Activated effector memory CD4-positive, alpha-beta T cell treated with Interleukin-2 at 50 U/mL for 16 hours (primary cell): ENCODE measurements at regions not wholly inside any gene's neighbourhood (a gene's known extent, or its start where the extent isn't known, plus 50 kb on each side); places are given as distances from the start of the nearest gene placed in this dataset.
"Not testable (repeated sequence)": the region's sequence is repeated elsewhere in the genome, so short reads cannot be mapped to it uniquely, and the experiment has no call there.

ENCODE experiments used
- DNase-seq: peaks from one replicate; pipeline ENCODE4 v3.0.0-alpha.2; 2020

DNA sequence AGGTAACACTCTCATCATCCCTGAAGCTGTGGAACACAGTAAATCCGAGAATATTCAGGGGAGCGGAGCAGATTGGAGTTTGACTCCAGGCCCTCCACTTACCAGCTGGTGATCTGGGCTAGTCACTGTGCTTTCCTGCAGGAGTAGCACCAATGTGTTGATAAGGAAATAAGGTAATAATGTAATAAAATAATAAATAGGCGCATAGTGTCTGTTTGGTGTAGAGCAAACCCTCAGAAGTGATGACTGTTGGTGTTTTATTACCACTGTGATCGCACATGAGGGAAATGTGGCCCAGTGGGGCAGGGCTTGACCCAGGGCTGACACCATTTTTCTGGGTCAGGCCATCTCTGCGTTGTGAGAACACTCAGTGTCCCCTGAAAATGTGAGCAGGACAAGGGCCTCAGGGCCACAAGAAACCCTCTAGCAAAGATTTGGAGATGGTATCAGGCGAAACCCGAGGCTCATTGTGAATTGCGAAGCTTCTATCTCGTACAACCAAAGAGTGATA lies 563.9 kb upstream of the B3GAT1 start:
- no peak for DNase-seq

DNA sequence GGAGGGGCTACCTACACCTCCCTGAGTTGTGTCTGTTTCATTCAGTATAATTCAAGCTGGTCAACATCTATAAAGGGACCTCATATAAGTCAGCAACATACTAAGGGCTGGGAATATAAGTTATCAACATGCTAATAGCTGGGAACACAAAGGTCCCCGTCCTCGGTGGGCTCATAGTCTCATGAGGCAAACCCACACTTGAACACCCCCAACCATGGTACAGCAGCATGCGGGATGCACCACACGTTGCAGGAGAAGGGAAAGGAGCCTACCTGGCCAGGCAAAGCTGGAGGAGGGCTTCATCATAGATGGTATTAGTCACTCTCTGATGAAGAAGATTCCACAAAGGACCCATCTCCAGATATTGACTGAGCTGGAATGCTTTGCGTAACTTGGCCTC lies 561.8 kb upstream of the B3GAT1 start:
- DNase-seq = no peak

DNA sequence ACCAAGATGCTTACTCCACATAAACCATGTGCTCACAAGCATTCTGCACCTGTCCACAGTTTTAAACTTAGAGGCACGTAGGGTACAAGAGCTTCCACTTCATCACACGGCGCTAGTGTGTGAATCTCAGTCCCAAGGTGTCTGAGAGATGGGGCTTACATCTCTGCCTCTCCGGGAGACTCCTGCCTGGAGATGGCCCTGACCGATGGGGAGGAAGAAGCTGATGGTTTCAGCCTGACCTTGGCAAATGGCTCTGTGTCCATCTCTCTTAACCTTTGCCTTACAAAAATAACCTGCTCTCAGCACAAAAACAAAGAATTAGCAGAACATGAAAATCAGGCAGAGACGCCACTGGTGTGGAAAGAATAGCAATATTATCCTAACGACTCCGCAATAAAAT lies 559.3 kb upstream of the B3GAT1 start:
- DNase-seq = no peak

GRCh38 chr11:134967746-134968145 lies 555.7 kb upstream of the B3GAT1 start:
- no peak for DNase-seq

DNA sequence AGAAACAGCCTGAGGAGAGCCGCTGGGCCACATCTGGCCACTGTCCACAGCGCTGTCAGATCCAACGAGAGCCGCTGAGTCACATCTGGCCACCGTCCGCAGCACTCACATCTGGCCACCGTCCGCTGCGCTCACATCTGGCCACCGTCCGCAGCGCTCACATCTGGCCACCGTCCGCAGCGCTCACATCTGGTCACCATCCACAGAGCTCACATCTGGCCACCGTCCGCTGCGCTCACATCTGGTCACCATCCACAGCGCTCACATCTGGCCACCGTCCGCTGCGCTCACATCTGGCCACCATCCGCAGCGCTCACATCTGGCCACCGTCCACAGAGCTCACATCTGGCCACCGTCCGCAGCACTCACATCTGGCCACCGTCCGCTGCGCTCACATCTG lies 549.3 kb upstream of the B3GAT1 start:
- DNase-seq = not testable (repeated sequence)

GRCh38 chr11:134958870-134959269 lies 546.8 kb upstream of the B3GAT1 start:
- DNase-seq = no peak

DNA sequence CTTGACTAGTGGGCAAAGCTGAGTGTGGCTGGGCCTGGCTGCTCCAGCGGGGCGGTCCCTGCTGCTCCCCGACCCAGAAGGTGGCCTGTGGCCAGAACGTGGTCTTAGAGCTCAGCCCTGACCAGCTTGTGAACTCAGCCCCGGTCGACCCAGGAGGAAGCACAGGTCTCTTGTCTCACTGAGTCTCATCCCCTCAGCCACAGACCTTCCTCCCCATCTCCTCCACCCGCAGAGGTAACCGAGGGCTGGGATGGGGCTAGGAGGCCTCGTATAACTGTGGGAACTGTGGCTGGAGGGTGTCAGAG lies 546.2 kb upstream of the B3GAT1 start:
- DNase-seq = no peak

- DNase-seq = no peak
Observed at GRCh38 chr11:134957540-134958335, 545.7 kb upstream of the B3GAT1 start.

DNA sequence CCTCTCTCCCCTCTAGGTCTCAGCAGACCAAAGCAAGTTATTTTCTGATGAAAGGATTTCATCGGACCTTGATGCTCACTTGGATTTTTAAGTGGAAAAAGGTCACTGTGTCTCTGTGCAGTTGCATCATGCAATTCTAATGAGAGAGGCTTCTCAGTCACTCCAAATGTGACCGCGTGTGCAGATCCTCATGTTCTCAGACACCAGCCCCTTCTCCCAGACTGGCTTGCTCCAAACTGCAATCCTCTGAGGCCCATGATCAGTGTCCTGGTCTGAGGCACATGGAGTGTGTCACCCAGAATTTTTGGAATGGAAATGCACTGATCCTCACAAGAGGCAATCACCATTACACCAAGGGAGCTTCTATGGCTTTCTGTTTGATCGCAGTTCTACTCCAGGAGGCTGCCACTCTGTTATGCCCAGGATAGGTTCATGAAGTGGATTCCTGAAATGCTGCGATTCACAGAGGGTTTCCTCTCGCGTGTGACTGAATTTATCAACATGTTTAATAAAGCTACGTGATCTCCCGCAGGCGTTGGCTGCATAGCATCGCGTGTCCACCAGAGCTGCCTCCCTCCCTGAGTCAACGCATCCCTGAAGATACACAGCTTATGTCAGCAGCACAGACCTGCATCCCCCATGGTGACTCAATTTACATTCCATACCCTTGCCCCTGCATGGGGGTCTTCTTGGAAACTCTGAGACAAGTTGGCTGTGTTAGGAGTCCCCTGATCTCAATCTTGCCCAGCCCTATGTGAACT lies 544.6 kb upstream of the B3GAT1 start:
- no peak for DNase-seq

DNA sequence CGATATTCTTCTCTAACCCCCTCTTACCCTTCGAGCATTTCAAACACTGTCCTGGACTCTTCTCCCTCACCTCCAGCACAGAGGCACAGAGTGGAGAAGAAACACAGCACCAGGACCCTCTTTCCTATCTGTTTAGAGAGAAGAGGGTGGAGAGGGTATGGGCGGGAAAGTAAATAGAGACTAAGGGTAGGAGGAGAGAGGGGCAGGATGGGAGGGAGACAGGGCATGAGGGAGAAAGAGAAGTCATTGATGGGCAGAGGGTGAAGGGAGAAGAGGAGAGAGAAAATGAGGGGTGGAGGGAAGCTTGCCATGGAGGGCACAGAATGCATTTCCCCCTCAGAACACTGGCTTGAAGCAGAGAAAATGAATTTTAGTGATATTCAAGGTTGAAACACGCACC lies 543.9 kb upstream of the B3GAT1 start:
- DNase-seq = not testable (repeated sequence)

- no peak for DNase-seq
Observed at GRCh38 chr11:134955281-134955680, 543.2 kb upstream of the B3GAT1 start.

DNA sequence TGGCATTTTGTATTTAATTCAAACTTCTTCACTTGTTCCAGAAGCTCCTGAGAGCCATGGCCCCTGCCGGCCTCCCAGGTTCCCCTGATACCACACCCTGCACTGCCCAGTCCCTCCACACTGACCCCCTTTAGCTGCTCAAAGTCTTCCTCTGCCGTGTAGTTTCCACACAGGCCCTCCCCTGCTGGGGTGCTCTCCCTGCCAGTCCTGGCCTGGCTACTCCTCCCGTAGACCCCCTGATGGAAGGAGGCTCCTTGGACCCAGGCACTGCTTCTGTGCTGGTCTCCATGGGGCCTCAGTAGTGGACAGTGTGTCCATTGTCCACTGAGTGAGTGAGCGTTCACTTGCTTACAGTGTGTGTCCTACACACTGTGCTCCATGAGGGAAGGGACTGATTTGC lies 542.4 kb upstream of the B3GAT1 start:
- not testable (repeated sequence) for DNase-seq

DNA sequence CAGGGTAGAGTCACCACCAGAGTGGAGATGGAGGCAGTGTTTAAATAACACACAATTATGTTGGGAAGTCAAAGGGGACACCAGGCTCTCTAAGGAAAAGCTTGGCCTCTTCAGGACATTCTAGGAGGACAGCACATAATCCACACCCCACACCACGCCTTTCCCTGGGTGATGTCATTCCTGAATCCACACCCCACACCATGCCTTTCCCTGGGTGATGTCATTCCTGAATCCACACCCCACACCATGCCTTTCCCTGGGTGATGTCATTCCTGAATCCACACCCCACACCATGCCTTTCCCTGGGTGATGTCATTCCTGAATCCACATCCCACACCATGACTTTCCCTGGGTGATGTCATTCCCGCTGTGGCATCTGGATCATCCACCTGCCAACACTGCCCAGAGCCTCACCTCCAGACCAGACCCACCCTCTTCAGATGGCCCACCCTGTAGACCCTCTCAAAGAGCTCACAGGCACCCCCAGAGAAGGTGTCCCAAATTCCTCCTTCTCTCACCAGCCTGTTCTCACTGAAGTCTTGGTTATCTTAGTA lies 541.5 kb upstream of the B3GAT1 start:
- DNase-seq = not testable (repeated sequence)

GRCh38 chr11:134951305-134951700 lies 539.3 kb upstream of the B3GAT1 start:
- no peak for DNase-seq

DNA sequence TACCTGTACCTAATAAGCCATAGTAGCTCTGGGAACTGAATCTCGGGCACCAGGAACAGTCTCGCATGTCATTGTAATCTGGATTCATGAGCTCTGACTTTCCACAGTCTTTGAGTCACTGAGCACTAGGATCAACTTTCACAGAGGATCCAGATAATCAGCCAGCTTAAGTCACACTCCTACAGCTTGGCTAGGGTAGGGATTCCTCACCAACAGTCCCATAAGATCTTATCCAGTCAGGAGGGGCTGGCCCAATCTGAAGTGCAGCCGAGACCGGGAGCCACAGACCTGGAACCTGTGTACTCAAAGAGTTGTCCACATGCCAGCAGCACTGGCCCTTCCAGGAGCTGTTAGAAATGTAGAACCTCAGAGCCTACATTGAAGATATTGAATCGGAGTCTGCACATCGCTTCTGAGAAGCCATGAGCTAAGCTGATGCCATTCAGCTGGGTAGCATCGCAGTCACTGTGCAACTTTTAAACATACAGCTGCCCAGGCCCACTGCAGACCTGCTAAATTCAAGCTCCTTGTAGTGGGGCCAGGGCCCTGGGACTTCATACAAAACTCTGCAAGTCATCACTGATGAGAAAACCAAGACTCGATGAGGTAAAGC lies 538.8 kb upstream of the B3GAT1 start:
- DNase-seq = no peak

DNA sequence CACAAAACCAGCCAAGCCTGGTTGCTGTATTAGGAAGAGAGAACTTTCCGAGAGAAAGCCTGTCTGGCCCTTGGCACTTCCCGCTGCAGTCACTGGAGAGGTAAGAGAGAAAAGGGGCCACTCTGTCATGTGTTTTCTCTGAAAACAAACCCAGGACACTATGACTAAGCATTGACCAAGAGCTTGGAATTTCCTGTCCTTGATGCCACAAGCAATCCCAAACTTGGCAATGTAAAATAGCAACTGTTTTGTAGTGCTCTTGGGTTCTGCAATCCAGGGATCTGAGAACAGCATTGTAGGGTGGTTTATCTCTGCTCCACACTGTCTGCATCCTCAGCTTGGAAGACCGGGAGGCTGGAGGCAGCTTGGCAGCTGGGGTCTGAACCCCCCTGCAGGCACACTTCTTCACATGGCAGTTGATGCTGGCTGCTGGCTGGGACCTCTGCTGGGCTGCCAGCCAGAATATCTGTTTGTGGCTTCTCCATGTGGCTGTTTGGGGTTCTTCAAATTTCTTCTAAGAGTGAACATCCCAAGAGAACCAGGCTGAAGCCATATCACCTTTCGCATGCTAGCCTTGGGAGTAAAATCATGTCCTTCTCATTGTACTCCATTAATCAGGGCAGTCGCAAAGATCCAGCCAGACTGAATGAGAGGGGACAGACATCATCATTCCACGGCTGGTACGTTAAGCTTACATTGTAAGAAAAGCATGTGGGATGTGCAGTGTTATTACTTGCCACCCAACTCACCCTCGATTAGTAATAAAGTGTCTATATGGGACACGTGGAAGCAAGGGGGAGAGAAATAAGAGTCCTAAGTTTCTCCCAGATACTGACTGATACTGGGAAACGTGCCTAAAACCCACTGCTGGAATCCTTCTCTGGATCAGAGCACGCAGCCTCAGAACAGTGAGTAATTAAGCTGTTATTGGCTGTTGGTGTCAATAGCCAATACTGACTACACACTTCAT lies 537.4 kb upstream of the B3GAT1 start:
- DNase-seq = no peak

- no peak for DNase-seq
Observed at GRCh38 chr11:134947556-134947955, 535.5 kb upstream of the B3GAT1 start.

- no peak for DNase-seq
Observed at GRCh38 chr11:134945993-134946392, 534.0 kb upstream of the B3GAT1 start.

DNA sequence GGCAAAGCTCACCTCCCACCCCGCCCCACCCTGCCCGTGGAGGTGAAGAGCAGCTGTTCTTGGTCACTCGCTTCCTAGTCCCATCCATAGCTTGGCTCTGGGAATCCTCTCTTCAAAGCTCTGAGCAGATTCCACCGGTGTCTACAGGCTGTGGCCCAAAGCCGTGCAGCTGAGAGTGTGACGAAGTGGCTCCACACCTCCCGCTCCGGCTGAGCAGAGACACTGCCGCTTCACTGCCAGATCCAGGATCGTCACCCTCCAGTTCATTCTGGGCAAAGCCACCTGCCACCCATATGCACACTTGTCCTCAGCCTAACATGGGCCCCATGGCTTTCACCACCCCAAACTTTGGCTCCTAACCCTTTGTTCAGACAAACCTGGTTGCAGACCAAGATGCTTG lies 532.9 kb upstream of the B3GAT1 start:
- DNase-seq = no peak

DNA sequence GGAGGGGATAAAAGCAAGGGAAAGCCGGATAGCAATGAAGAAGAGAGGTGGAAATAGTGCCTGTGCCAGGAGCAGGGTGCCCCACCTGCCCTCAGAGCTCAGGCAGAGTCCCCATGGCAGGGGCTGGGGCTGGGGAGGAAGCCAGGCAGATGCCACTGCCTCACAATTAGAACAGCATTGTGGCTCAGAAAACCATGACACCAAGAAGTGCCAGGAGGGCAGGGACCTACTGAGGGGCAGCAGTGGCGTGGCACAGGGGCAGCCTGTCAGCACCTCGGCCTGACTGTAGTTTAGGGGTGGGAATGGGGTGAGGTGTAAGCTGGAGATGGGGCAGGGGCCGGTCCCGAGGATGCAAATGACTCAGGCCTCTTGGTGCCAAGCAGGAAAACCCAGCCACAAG lies 532.1 kb upstream of the B3GAT1 start:
- no peak for DNase-seq

GRCh38 chr11:134943544-134943943 lies 531.5 kb upstream of the B3GAT1 start:
- DNase-seq = no peak

DNA sequence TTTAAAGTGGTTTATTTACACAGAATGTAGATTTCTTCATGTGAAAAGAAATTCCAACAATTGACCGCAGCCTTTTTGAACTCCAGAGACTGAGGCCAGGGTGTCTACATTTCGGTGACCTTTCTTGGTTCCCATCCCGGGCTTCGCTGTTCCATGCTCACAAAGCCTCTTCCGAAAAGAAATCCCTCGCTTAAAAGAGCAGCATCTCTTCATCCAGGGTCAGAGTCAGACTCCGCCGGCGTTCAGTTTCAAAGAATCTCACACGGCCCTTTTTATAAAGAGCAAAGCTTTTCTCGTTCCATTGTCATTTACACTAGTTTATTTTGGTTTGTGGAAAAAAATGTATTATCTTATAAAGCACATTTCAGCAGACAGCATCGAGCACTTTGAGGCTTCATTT lies 530.6 kb upstream of the B3GAT1 start:
- no peak for DNase-seq
